ENCODE measurements at regions not wholly inside any gene's neighbourhood (a gene's known extent, or its start where the extent isn't known, plus 50 kb on each side); places are given as distances from the start of the nearest gene placed in this dataset.

- ChIA-PET CTCF (no interaction called here), POLR2A (no interaction called here)
- H3K4me1 Mint-ChIP-seq, result no peaks in the 10 kb centered on the region
- no peaks in the 10 kb centered on the region for H3K36me3 Mint-ChIP-seq (ENCODE audit: low read depth)
- no peak overlapping the region for H3K4me3 Mint-ChIP-seq
- peaks cover 2% of the 10 kb centered on the region for H3K27me3 Mint-ChIP-seq
- H3K9me3 Mint-ChIP-seq, result no peaks in the 10 kb centered on the region
- H3K27ac Mint-ChIP-seq, result no peak overlapping the region
- no peak for DNase-seq
Measured at GRCh38 chr20:58600756-58601155, 50.3 kb upstream of the STX16 start.

DNA sequence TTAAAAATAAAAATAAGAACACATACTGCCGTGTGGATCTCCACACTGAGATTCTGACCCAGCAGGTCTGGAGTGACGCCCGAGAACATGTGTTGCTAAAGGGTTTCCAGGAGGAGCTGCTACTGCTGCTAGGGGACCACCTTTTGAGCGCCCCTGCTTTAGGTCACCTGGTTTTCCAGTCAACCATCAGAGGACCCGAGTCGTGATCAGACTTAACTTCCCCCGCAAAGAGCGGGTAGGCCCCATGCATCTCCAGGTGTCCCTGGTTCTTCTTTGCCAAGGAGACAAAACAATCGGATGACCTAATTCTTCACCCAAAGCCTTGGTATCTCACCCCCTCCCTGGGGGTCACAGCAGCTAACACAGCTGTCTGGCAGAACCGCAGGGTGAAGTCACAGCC lies 51.1 kb upstream of the STX16 start:
- H3K36me3 Mint-ChIP-seq (ENCODE audit: low read depth), result no peaks in the 10 kb centered on the region
- DNase-seq, result no peak
- POLR2A ChIA-PET, result no interaction called here
- H3K4me3 Mint-ChIP-seq, result no peak overlapping the region
- peaks cover 2% of the 10 kb centered on the region for H3K27me3 Mint-ChIP-seq
- CTCF ChIA-PET, result no interaction called here
- no peaks in the 10 kb centered on the region for H3K9me3 Mint-ChIP-seq
- H3K27ac Mint-ChIP-seq, result no peak overlapping the region
- H3K4me1 Mint-ChIP-seq, result no peaks in the 10 kb centered on the region

GRCh38 chr20:58598211-58599015 lies 52.7 kb upstream of the STX16 start:
- POLR2A ChIA-PET, result no interaction called here
- Mint-ChIP-seq H3K36me3 (ENCODE audit: low read depth) (no peaks in the 10 kb centered on the region), H3K27me3 (peaks cover 3% of the 10 kb centered on the region), H3K4me3 (no peak overlapping the region), H3K27ac (no peak overlapping the region), H3K9me3 (no peaks in the 10 kb centered on the region), H3K4me1 (no peaks in the 10 kb centered on the region)
- CTCF ChIA-PET, result no interaction called here
- DNase-seq, result no peak

GRCh38 chr20:58597249-58597891 lies 53.7 kb upstream of the STX16 start:
- ChIA-PET POLR2A (no interaction called here), CTCF (no interaction called here)
- H3K27ac Mint-ChIP-seq, result no peak overlapping the region
- no peaks in the 10 kb centered on the region for H3K36me3 Mint-ChIP-seq (ENCODE audit: low read depth)
- peaks cover 3% of the 10 kb centered on the region for H3K27me3 Mint-ChIP-seq
- no peak overlapping the region for H3K4me3 Mint-ChIP-seq
- no peaks in the 10 kb centered on the region for H3K4me1 Mint-ChIP-seq
- no peak for DNase-seq
- H3K9me3 Mint-ChIP-seq, result no peaks in the 10 kb centered on the region

GRCh38 chr20:58596750-58597248 lies 54.3 kb upstream of the STX16 start:
- peaks cover 4% of the 10 kb centered on the region for H3K27me3 Mint-ChIP-seq
- no peaks in the 10 kb centered on the region for H3K36me3 Mint-ChIP-seq (ENCODE audit: low read depth)
- no peak overlapping the region for H3K4me3 Mint-ChIP-seq
- POLR2A ChIA-PET, result no interaction called here
- no peaks in the 10 kb centered on the region for H3K9me3 Mint-ChIP-seq
- DNase-seq, result no peak
- H3K4me1 Mint-ChIP-seq, result no peaks in the 10 kb centered on the region
- no peak overlapping the region for H3K27ac Mint-ChIP-seq
- CTCF ChIA-PET, result no interaction called here

DNA sequence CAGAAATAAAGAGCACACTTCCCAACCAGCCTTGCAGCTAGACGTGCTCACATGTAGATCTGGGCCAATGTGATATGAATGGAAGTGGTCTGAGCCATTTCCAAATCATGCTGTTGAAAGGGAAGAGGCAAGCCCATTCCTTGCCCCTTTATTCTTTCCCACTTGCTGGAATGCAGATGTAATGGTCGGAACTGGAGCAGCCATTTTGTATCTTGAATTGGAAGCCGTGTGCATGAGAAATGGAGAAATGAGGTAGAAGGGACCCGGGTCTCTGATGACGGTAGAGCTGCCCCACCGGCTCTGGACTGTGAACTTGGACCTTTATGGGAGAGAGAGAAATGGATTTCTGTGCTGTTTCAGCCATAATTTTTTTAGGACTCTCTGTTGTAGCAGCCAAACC lies 54.8 kb upstream of the STX16 start:
- H3K36me3 Mint-ChIP-seq (ENCODE audit: low read depth), result no peaks in the 10 kb centered on the region
- ChIA-PET POLR2A (no interaction called here), CTCF (no interaction called here)
- no peak for DNase-seq
- no peak overlapping the region for H3K27ac Mint-ChIP-seq
- H3K9me3 Mint-ChIP-seq, result no peaks in the 10 kb centered on the region
- H3K4me1 Mint-ChIP-seq, result no peaks in the 10 kb centered on the region
- H3K27me3 Mint-ChIP-seq, result peaks cover 10% of the 10 kb centered on the region
- H3K4me3 Mint-ChIP-seq, result no peak overlapping the region

- no peak overlapping the region for H3K27ac Mint-ChIP-seq
- ChIA-PET POLR2A (interaction anchor here (0.6 kb wide), 1 partner anchor 359 kb away, joined by 3 read pairs; no protein-coding TSS in a partner anchor), CTCF (no interaction called here)
- DNase-seq, result no peak
- no peaks in the 10 kb centered on the region for H3K36me3 Mint-ChIP-seq (ENCODE audit: low read depth)
- no peaks in the 10 kb centered on the region for H3K9me3 Mint-ChIP-seq
- peaks cover 12% of the 10 kb centered on the region for H3K27me3 Mint-ChIP-seq
- H3K4me3 Mint-ChIP-seq, result no peak overlapping the region
- H3K4me1 Mint-ChIP-seq, result no peaks in the 10 kb centered on the region
Measured at GRCh38 chr20:58595167-58595566, 55.9 kb upstream of the STX16 start.

DNA sequence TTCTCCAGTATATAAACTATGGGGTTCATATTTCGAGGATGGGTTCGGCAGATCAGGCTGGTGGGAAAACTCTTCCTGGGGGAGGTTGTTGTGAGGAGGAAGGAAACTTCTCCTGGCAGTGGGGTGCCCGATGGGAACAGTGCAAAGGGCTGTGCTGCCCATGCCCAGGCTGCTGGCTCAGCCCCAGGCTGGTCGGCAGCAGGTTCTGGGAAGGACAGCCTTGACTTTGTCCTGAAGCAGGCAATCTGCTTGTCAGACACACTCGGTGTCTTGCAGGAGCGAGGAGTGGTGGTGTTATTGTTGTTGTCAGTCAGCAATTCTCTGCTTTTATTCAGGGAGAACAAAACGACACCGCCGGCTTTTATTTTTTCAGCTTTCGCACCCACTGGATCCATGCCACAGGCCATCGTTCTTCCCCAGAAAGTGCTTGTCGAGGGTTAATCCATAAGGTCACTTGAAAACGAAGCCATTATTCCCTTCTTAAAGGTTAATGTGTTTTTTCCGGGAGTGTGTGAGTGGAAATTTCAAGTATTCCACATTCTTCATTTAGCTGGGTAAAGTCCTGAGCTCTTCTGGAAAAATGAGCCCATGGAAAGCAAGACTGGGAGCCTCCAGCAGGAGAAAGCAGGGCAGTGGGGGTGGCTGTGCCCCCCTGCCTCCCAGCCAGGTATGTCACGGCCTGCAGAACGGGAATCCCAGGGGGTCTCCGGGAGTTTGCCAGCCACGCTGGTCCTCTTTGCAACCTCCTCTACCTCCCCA lies 57.0 kb upstream of the STX16 start:
- CTCF ChIA-PET, result no interaction called here
- no peaks in the 10 kb centered on the region for H3K36me3 Mint-ChIP-seq (ENCODE audit: low read depth)

GRCh38 chr20:58592076-58592695 lies 58.9 kb upstream of the STX16 start:
- no peaks in the 10 kb centered on the region for H3K9me3 Mint-ChIP-seq
- H3K27ac Mint-ChIP-seq, result no peak overlapping the region
- no peaks in the 10 kb centered on the region for H3K4me1 Mint-ChIP-seq
- ChIA-PET POLR2A (no interaction called here), CTCF (no interaction called here)
- peaks cover 18% of the 10 kb centered on the region for H3K27me3 Mint-ChIP-seq
- no peak overlapping the region for H3K4me3 Mint-ChIP-seq
- H3K36me3 Mint-ChIP-seq (ENCODE audit: low read depth), result no peaks in the 10 kb centered on the region
- no peak for DNase-seq

More for the DNA sequence above, 57.0 kb upstream of the STX16 start:
- Mint-ChIP-seq H3K4me3 (no peak overlapping the region), H3K4me1 (no peaks in the 10 kb centered on the region), H3K27ac (no peak overlapping the region), H3K27me3 (peaks cover 12% of the 10 kb centered on the region), H3K9me3 (no peaks in the 10 kb centered on the region)
- POLR2A ChIA-PET, result no interaction called here
- no peak for DNase-seq

GRCh38 chr20:58590679-58591473 lies 60.2 kb upstream of the STX16 start:
- H3K4me1 Mint-ChIP-seq, result no peaks in the 10 kb centered on the region
- no peaks in the 10 kb centered on the region for H3K9me3 Mint-ChIP-seq
- ChIA-PET POLR2A (no interaction called here), CTCF (no interaction called here)
- H3K27me3 Mint-ChIP-seq, result peaks cover 20% of the 10 kb centered on the region
- no peak for DNase-seq
- no peak overlapping the region for H3K4me3 Mint-ChIP-seq
- no peak overlapping the region for H3K27ac Mint-ChIP-seq
- no peaks in the 10 kb centered on the region for H3K36me3 Mint-ChIP-seq (ENCODE audit: low read depth)

GRCh38 chr20:58587467-58587866 lies 63.6 kb upstream of the STX16 start:
- H3K27me3 Mint-ChIP-seq, result peaks cover 18% of the 10 kb centered on the region
- H3K27ac Mint-ChIP-seq, result no peak overlapping the region
- no peak overlapping the region for H3K4me3 Mint-ChIP-seq
- DNase-seq, result no peak
- no peaks in the 10 kb centered on the region for H3K36me3 Mint-ChIP-seq (ENCODE audit: low read depth)
- CTCF ChIA-PET, result no interaction called here
- H3K4me1 Mint-ChIP-seq, result no peaks in the 10 kb centered on the region
- peaks cover 3% of the 10 kb centered on the region for H3K9me3 Mint-ChIP-seq
- POLR2A ChIA-PET, result no interaction called here

DNA sequence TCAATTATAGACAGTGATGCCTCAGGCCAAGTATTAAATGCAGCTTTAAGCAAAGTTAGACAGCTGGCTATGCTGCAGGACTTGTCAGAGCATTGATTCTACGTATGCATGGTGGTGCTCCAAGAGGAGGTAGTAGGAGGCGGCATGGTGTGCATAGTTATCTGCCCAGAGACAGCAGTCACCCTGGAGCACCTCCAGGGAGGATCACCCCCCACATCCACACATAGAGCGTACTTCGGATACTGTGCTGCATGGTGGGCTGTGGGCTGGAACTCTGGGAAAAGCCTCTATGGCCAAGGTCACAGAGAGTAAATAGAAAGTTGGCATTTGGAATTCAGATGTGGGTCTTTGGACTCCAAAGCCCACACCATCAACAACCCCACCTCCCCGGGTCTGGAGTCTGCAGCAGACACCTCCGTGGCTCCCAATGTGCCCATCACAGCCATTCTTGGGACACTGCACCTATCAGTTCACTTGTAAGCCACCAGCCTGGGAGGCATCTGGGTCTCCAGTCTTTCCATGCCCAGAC lies 64.5 kb upstream of the STX16 start:
- CTCF ChIA-PET, result no interaction called here

More for the DNA sequence above, 64.5 kb upstream of the STX16 start:
- Mint-ChIP-seq H3K36me3 (ENCODE audit: low read depth) (no peaks in the 10 kb centered on the region), H3K4me3 (no peak overlapping the region), H3K27me3 (peaks cover 16% of the 10 kb centered on the region), H3K4me1 (no peaks in the 10 kb centered on the region), H3K9me3 (peaks cover 3% of the 10 kb centered on the region), H3K27ac (no peak overlapping the region)
- no peak for DNase-seq
- POLR2A ChIA-PET, result no interaction called here
